Upper lobe of left lung (tissue), 4 donors: ENCODE measurements at regions not wholly inside any gene's neighbourhood (a gene's known extent, or its start where the extent isn't known, plus 50 kb on each side); places are given as distances from the start of the nearest gene placed in this dataset.

Experiments used
- EP300 ChIP-seq, 4 donors: sonication (generic); formaldehyde crosslinking; IDR thresholded peaks; one replicate each; pipeline ENCODE4 v1.5.1; 2017; ENCODE audit warnings: antibody characterized with exemption in 4 of 4, control low read depth in 2 of 4
- POLR2A ChIP-seq, 4 donors: fragments of 450-650 bp; IDR thresholded peaks; one replicate each; pipeline ENCODE4 v1.5.1; 2016 to 2017; ENCODE audit warnings: antibody characterized with exemption in 4 of 4, mild to moderate bottlenecking in 2 of 4
- POLR2AphosphoS5 ChIP-seq, 2 donors: sonication (generic); formaldehyde crosslinking; IDR thresholded peaks; one replicate each; pipeline ENCODE4 v1.5.1; 2017; ENCODE audit warnings: antibody characterized with exemption in 2 of 2
- TF ChIP-seq, protein P1 (sequence below), 6 experiments: fragments of 450-650 bp in 4 of 6; fragments of 200-600 bp in 2 of 6; sonication (generic) in 2 of 6; IDR thresholded peaks; one replicate each; pipeline ENCODE4 v1.5.1; 2016 to 2019; ENCODE audit warnings: antibody characterized with exemption in 6 of 6

DNA sequence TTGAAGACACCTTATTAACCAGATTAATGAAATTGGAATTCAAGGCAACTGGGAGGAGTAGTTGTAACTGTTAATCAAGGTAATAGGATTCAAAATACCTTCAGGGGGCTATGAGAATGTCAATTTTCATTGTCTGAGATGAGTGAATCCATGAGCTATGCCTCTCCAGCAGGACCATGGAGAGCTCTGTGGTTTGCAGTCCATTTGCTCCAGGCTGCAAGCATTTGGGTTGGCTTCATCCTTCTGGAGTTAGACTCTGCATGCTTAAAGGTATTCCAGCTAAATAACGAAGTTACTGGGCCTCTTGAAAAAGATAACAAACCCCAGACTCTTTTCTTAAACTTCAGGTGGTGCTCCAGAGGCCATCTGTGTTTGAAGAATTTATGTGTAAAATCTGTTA lies 207.1 kb upstream of the SLC8A1 start:
- TF ChIP-seq, protein P1, sequence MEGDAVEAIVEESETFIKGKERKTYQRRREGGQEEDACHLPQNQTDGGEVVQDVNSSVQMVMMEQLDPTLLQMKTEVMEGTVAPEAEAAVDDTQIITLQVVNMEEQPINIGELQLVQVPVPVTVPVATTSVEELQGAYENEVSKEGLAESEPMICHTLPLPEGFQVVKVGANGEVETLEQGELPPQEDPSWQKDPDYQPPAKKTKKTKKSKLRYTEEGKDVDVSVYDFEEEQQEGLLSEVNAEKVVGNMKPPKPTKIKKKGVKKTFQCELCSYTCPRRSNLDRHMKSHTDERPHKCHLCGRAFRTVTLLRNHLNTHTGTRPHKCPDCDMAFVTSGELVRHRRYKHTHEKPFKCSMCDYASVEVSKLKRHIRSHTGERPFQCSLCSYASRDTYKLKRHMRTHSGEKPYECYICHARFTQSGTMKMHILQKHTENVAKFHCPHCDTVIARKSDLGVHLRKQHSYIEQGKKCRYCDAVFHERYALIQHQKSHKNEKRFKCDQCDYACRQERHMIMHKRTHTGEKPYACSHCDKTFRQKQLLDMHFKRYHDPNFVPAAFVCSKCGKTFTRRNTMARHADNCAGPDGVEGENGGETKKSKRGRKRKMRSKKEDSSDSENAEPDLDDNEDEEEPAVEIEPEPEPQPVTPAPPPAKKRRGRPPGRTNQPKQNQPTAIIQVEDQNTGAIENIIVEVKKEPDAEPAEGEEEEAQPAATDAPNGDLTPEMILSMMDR (IDR thresholded peaks at IDR 0.05): no peak
- TF ChIP-seq POLR2AphosphoS5 (IDR thresholded peaks at IDR 0.05) (no peak), POLR2A (IDR thresholded peaks at IDR 0.05) (no peak), EP300 (IDR thresholded peaks at IDR 0.05) (no peak)
